ENCODE measurements at regions not wholly inside any gene's neighbourhood (a gene's known extent, or its start where the extent isn't known, plus 50 kb on each side); places are given as distances from the start of the nearest gene placed in this dataset.

GRCh38 chr15:27628486-27628885 is 470.6 kb downstream of the OCA2 start:
- no peaks in the 10 kb centered on the region for H3K36me3 Mint-ChIP-seq (ENCODE audit: insufficient read depth, unreplicated experiment)
- DNase-seq (ENCODE audit: unreplicated experiment) = no peak
- H3K4me1 Mint-ChIP-seq (ENCODE audit: insufficient read depth, unreplicated experiment) = no peaks in the 10 kb centered on the region
- H3K4me3 Mint-ChIP-seq (ENCODE audit: unreplicated experiment) = no peak overlapping the region
- no TSS peak for BruUV-seq (replicated peaks)
- peaks cover 56% of the 10 kb centered on the region for H3K9me3 Mint-ChIP-seq (ENCODE audit: unreplicated experiment)
- intact Hi-C loops (cut with micrococcal nuclease) = no loop called here
- ChIA-PET CTCF (no interaction called here), POLR2A (no interaction called here)
- H3K27ac Mint-ChIP-seq (ENCODE audit: low read depth, unreplicated experiment) = no peak overlapping the region
- no peak for TF ChIP-seq CTCF (IDR thresholded peaks at IDR 0.05; ENCODE audit: unreplicated experiment)
- no peaks in the 10 kb centered on the region for H3K27me3 Mint-ChIP-seq (ENCODE audit: insufficient read depth, unreplicated experiment)

DNA sequence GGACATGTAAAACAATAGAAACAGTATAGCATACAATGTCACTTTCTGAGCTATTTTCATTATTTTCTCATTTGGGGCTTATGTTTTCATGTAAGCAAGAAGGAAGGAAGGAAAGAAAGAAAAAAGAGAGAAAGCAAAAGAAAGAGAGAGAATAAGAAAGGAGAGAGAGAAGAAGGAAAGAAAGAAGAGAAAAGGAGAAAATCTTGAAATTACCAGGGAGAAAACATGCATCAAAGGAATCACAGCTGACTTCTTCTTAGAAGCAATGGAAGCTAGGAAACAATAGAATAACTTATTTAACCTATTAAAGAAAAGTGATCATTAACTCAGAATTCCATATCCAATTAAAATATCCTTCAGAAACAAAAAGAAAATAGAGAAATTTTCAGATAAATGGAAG is 471.5 kb downstream of the OCA2 start:
- intact Hi-C loops (cut with micrococcal nuclease) = no loop called here
- no peak for TF ChIP-seq CTCF (IDR thresholded peaks at IDR 0.05; ENCODE audit: unreplicated experiment)
- POLR2A ChIA-PET = no interaction called here
- no TSS peak for BruUV-seq (replicated peaks)
- H3K9me3 Mint-ChIP-seq (ENCODE audit: unreplicated experiment) = peaks cover 65% of the 10 kb centered on the region
- DNase-seq (ENCODE audit: unreplicated experiment) = no peak
- H3K4me3 Mint-ChIP-seq (ENCODE audit: unreplicated experiment) = no peak overlapping the region
- no peaks in the 10 kb centered on the region for H3K4me1 Mint-ChIP-seq (ENCODE audit: insufficient read depth, unreplicated experiment)
- H3K36me3 Mint-ChIP-seq (ENCODE audit: insufficient read depth, unreplicated experiment) = no peaks in the 10 kb centered on the region
- CTCF ChIA-PET = interaction anchor here (0.7 kb wide), 1 partner anchor 559 kb away, joined by 3 read pairs; no protein-coding TSS in a partner anchor
- no peaks in the 10 kb centered on the region for H3K27me3 Mint-ChIP-seq (ENCODE audit: insufficient read depth, unreplicated experiment)
- H3K27ac Mint-ChIP-seq (ENCODE audit: low read depth, unreplicated experiment) = no peak overlapping the region

- ChIA-PET CTCF (no interaction called here), POLR2A (no interaction called here)
- intact Hi-C loops (cut with micrococcal nuclease) = no loop called here
- TF ChIP-seq CTCF (IDR thresholded peaks at IDR 0.05; ENCODE audit: unreplicated experiment) = no peak
- DNase-seq (ENCODE audit: unreplicated experiment) = no peak
- Mint-ChIP-seq H3K36me3 (ENCODE audit: insufficient read depth, unreplicated experiment) (no peaks in the 10 kb centered on the region), H3K4me1 (ENCODE audit: insufficient read depth, unreplicated experiment) (no peaks in the 10 kb centered on the region), H3K27me3 (ENCODE audit: insufficient read depth, unreplicated experiment) (no peaks in the 10 kb centered on the region), H3K4me3 (ENCODE audit: unreplicated experiment) (no peak overlapping the region), H3K9me3 (ENCODE audit: unreplicated experiment) (peaks cover 58% of the 10 kb centered on the region), H3K27ac (ENCODE audit: low read depth, unreplicated experiment) (no peak overlapping the region)
- BruUV-seq (replicated peaks) = no TSS peak
These were observed 475.4 kb downstream of the OCA2 start for GRCh38 chr15:27623560-27624305.

- BruUV-seq (replicated peaks) = no TSS peak
- CTCF ChIA-PET = no interaction called here
- H3K9me3 Mint-ChIP-seq (ENCODE audit: unreplicated experiment) = peaks cover 52% of the 10 kb centered on the region
- H3K36me3 Mint-ChIP-seq (ENCODE audit: insufficient read depth, unreplicated experiment) = no peaks in the 10 kb centered on the region
- intact Hi-C loops (cut with micrococcal nuclease) = no loop called here
- no peaks in the 10 kb centered on the region for H3K27me3 Mint-ChIP-seq (ENCODE audit: insufficient read depth, unreplicated experiment)
- H3K4me1 Mint-ChIP-seq (ENCODE audit: insufficient read depth, unreplicated experiment) = no peaks in the 10 kb centered on the region
- POLR2A ChIA-PET = no interaction called here
- DNase-seq (ENCODE audit: unreplicated experiment) = no peak
- no peak overlapping the region for H3K27ac Mint-ChIP-seq (ENCODE audit: low read depth, unreplicated experiment)
- no peak overlapping the region for H3K4me3 Mint-ChIP-seq (ENCODE audit: unreplicated experiment)
- TF ChIP-seq CTCF (IDR thresholded peaks at IDR 0.05; ENCODE audit: unreplicated experiment) = no peak
These were observed 476.0 kb downstream of the OCA2 start for GRCh38 chr15:27623149-27623548.
